Transverse colon (tissue), 4 donors: ENCODE measurements at regions not wholly inside any gene's neighbourhood (a gene's known extent, or its start where the extent isn't known, plus 50 kb on each side); places are given as distances from the start of the nearest gene placed in this dataset.

Source experiments
- DNase-seq: peaks from one replicate; pipeline ENCODE4 v3.0.0-alpha.2; 2019
- H3K27ac ChIP-seq, 4 donors: fragments of 200-600 bp; sonication (generic); 2 replicates each; pipeline ENCODE4 v1.5.1; 2016 to 2018; ENCODE audit warnings: inconsistent platforms in 4 of 4
- H3K27me3 ChIP-seq: fragments of 200-600 bp; sonication (generic); 2 replicates; pipeline ENCODE4 v1.5.1; 2017; ENCODE audit warnings: inconsistent platforms
- H3K36me3 ChIP-seq, 4 donors: fragments of 200-600 bp; sonication (generic); 2 replicates each; pipeline ENCODE4 v1.5.1; 2017 to 2019; ENCODE audit warnings: inconsistent platforms in 4 of 4
- H3K4me1 ChIP-seq, 4 donors: fragments of 200-600 bp; sonication (generic); 2 replicates each; pipeline ENCODE4 v1.5.1; 2017 to 2020; ENCODE audit warnings: inconsistent platforms in 4 of 4
- H3K4me3 ChIP-seq, 4 donors: fragments of 200-600 bp; sonication (generic); 1 replicate in 1 of 4; 2 replicates in 3 of 4; pipeline versions ENCODE4 v1.5.1 to v1.6.1; 2017 to 2019; ENCODE audit warnings: inconsistent platforms in 4 of 4
- H3K9me3 ChIP-seq, 2 donors: fragments of 200-600 bp; sonication (generic); 2 replicates each; pipeline ENCODE4 v1.5.1; 2017 to 2019; ENCODE audit warnings: inconsistent platforms in 2 of 2
- CTCF ChIP-seq, 5 experiments: fragments of 200-600 bp in 3 of 5; fragments of 450-650 bp in 2 of 5; sonication (generic) in 3 of 5; IDR thresholded peaks; 1 replicate in 2 of 5; 2 replicates in 3 of 5; pipeline ENCODE4 v1.5.1; 2016 to 2017; ENCODE audit warnings: antibody characterized with exemption in 5 of 5, inconsistent platforms in 3 of 5, mild to moderate bottlenecking in 2 of 5, moderate library complexity in 1 of 5
- EP300 ChIP-seq: sonication (generic); formaldehyde crosslinking; IDR thresholded peaks from one replicate; pipeline ENCODE4 v1.6.1; 2017; ENCODE audit warnings: antibody characterized with exemption, low read depth
- POLR2A ChIP-seq: fragments of 450-650 bp; IDR thresholded peaks from one replicate; pipeline ENCODE4 v1.6.1; 2016; ENCODE audit warnings: antibody characterized with exemption, mild to moderate bottlenecking, moderate library complexity
- POLR2AphosphoS5 ChIP-seq, 3 donors: sonication (generic); formaldehyde crosslinking; IDR thresholded peaks; one replicate each; pipeline ENCODE4 v1.6.1; 2016; ENCODE audit warnings: antibody characterized with exemption in 3 of 3
- WGBS, 2 donors: methylation state at CpG; one replicate each; pipeline ENCODE4 v1.1.5; 2018; ENCODE audit warnings: low coverage in 1 of 2; 5-methylcytosine and 5-hydroxymethylcytosine counted together
- in situ Hi-C, 4 donors: fragments of 200-750 bp; cut with MboI; loops; one replicate each; pipeline versions ENCODE4 v1.15.0 to v1.15.1; 2017; ENCODE audit warnings: low sequenced_read_pairs in 3 of 4, low pct_ligation_motif_present in 1 of 4, low pct_unique_long_range_greater_than_20kb in 1 of 4
- intact Hi-C: fragments of 100-400 bp; cut with DNase I; formaldehyde crosslinking; loops from one replicate; pipeline ENCODE4 v1.15.1; 2023; ENCODE audit warnings: low total_unique reads

GRCh38 chr5:124052201-124052600, 540.2 kb downstream of the CSNK1G3 start:
- H3K4me1 ChIP-seq, result peaks cover 0 to 6% (median 3%) of the 10 kb centered on the region in 4 donors
- H3K36me3 ChIP-seq, result no peaks in the 10 kb centered on the region
- DNase-seq, result no peak
- no peak overlapping the region for H3K4me3 ChIP-seq
- WGBS, 2 donors, result 89 to 90% methylated on average over 1 to 2 of the region's 2 CpGs
- no peak for TF ChIP-seq CTCF (IDR thresholded peaks at IDR 0.05)
- no peak for TF ChIP-seq EP300
- TF ChIP-seq POLR2A, result no peak
- TF ChIP-seq POLR2AphosphoS5 (IDR thresholded peaks at IDR 0.05), result no peak
- in situ Hi-C loops, result no loop called here
- no peaks in the 10 kb centered on the region for H3K9me3 ChIP-seq
- no peak overlapping the region for H3K27ac ChIP-seq
- H3K27me3 ChIP-seq, result no peaks in the 10 kb centered on the region
- intact Hi-C loops, result no loop called here

GRCh38 chr5:124050120-124050770, 538.3 kb downstream of the CSNK1G3 start:
- no peak for TF ChIP-seq POLR2AphosphoS5 (IDR thresholded peaks at IDR 0.05)
- TF ChIP-seq POLR2A, result no peak
- TF ChIP-seq CTCF (IDR thresholded peaks at IDR 0.05), result no peak
- no peak for TF ChIP-seq EP300
- Histone ChIP-seq H3K4me1 (no peaks in the 10 kb centered on the region), H3K9me3 (no peaks in the 10 kb centered on the region), H3K36me3 (no peaks in the 10 kb centered on the region), H3K27ac (no peak overlapping the region), H3K4me3 (no peak overlapping the region), H3K27me3 (no peaks in the 10 kb centered on the region)
- WGBS, 2 donors, result 59 to 79% methylated on average over 3 of the region's 3 CpGs
- in situ Hi-C loops, result no loop called here
- no peak for DNase-seq
- intact Hi-C loops, result no loop called here

- H3K27ac ChIP-seq, result no peak overlapping the region
- DNase-seq, result no peak
- TF ChIP-seq POLR2A (no peak), CTCF (IDR thresholded peaks at IDR 0.05) (no peak), EP300 (no peak), POLR2AphosphoS5 (IDR thresholded peaks at IDR 0.05) (no peak)
- WGBS, 2 donors, result 92 to 93% methylated on average over 2 of the region's 2 CpGs
- no peak overlapping the region for H3K4me3 ChIP-seq
- H3K4me1 ChIP-seq, result peaks cover 0 to 9% (median 5%) of the 10 kb centered on the region in 4 donors
- no peaks in the 10 kb centered on the region for H3K9me3 ChIP-seq
- in situ Hi-C loops, result no loop called here
- H3K36me3 ChIP-seq, result no peaks in the 10 kb centered on the region
- no peaks in the 10 kb centered on the region for H3K27me3 ChIP-seq
- intact Hi-C loops, result no loop called here
Observed at GRCh38 chr5:124045412-124045811, 533.4 kb downstream of the CSNK1G3 start.

- TF ChIP-seq POLR2AphosphoS5 (IDR thresholded peaks at IDR 0.05) (no peak), EP300 (no peak), CTCF (IDR thresholded peaks at IDR 0.05) (no peak), POLR2A (no peak)
- H3K9me3 ChIP-seq, result no peaks in the 10 kb centered on the region
- peaks cover 0 to 9% (median 5%) of the 10 kb centered on the region in 4 donors for H3K4me1 ChIP-seq
- intact Hi-C loops, result no loop called here
- H3K4me3 ChIP-seq, result no peak overlapping the region
- no peaks in the 10 kb centered on the region for H3K27me3 ChIP-seq
- no peak for DNase-seq
- H3K27ac ChIP-seq, result no peak overlapping the region
- in situ Hi-C loops, result no loop called here
- WGBS, 2 donors, result 73 to 93% methylated on average over 2 of the region's 2 CpGs
- H3K36me3 ChIP-seq, result no peaks in the 10 kb centered on the region
Observed at GRCh38 chr5:124044613-124045012, 532.6 kb downstream of the CSNK1G3 start.
